Astrocyte (in vitro differentiated cells and primary cell): ENCODE measurements at regions not wholly inside any gene's neighbourhood (a gene's known extent, or its start where the extent isn't known, plus 50 kb on each side); places are given as distances from the start of the nearest gene placed in this dataset.
A peak's percentile ranks its signal among the peaks of the same experiment; 100 is the strongest.

ENCODE experiments used
- DNase-seq: peaks from one replicate; pipeline ENCODE4 v3.0.0-alpha.2; 2010; ENCODE audit warnings: low read depth
- FAIRE-seq: peaks from 2 replicates; lab custom pipeline; 2011; peaks lifted over from hg19 to GRCh38; lab: Jason Lieb, UNC
- H2AFZ ChIP-seq: 2 replicates; pipeline ENCODE4 v1.6.0; 2012; ENCODE audit warnings: low read depth, low read length, inconsistent platforms
- H3K27ac ChIP-seq: 2 replicates; pipeline ENCODE4 v1.5.1; 2011; ENCODE audit warnings: low read depth, low read length, inconsistent platforms
- H3K27me3 ChIP-seq: 2 replicates; pipeline ENCODE4 v1.6.0; 2011; ENCODE audit warnings: low read length, inconsistent platforms; ENCODE audit not compliant: insufficient read depth
- H3K36me3 ChIP-seq: 2 replicates; pipeline ENCODE4 v1.5.1; 2011; ENCODE audit warnings: low read length, inconsistent platforms; ENCODE audit not compliant: insufficient read depth
- H3K4me1 ChIP-seq: 2 replicates; pipeline ENCODE4 v1.5.1; 2011; ENCODE audit warnings: low read length, inconsistent platforms; ENCODE audit not compliant: insufficient read depth
- H3K4me2 ChIP-seq: 2 replicates; pipeline ENCODE4 v1.6.0; 2012; ENCODE audit warnings: low read length, inconsistent platforms
- H3K4me3 ChIP-seq: 2 replicates; pipeline ENCODE4 v1.5.1; 2011; ENCODE audit warnings: low read depth, mild to moderate bottlenecking, low read length, inconsistent platforms; ENCODE audit not compliant: insufficient read depth
- H3K79me2 ChIP-seq: 2 replicates; pipeline ENCODE4 v1.6.0; 2012; ENCODE audit warnings: mild to moderate bottlenecking, low read length, inconsistent platforms; ENCODE audit not compliant: insufficient read depth
- H3K9ac ChIP-seq: 2 replicates; pipeline ENCODE4 v1.6.0; 2012; ENCODE audit warnings: mild to moderate bottlenecking, low read length, inconsistent platforms
- H3K9me3 ChIP-seq: 2 replicates; pipeline ENCODE4 v1.5.1; 2012; ENCODE audit warnings: low read depth, mild to moderate bottlenecking, low read length, inconsistent platforms; ENCODE audit not compliant: insufficient read depth
- H4K20me1 ChIP-seq: 2 replicates; pipeline ENCODE4 v1.6.0; 2012; ENCODE audit warnings: low read length, inconsistent platforms; ENCODE audit not compliant: insufficient read depth
- H3K27ac Mint-ChIP-seq: one replicate; pipeline ENCODE4 v1.8.0; 2021; ENCODE audit warnings: mild to moderate bottlenecking, mixed read lengths; ENCODE audit not compliant: unreplicated experiment
- H3K27me3 Mint-ChIP-seq: one replicate; pipeline ENCODE4 v1.8.0; 2021; ENCODE audit warnings: low read depth, mixed read lengths; ENCODE audit not compliant: unreplicated experiment
- H3K36me3 Mint-ChIP-seq: one replicate; pipeline ENCODE4 v1.8.0; 2021; ENCODE audit warnings: low read depth, mixed read lengths; ENCODE audit not compliant: unreplicated experiment
- H3K4me1 Mint-ChIP-seq: one replicate; pipeline ENCODE4 v1.8.0; 2021; ENCODE audit warnings: low read depth, mixed read lengths; ENCODE audit not compliant: unreplicated experiment
- H3K4me3 Mint-ChIP-seq: one replicate; pipeline ENCODE4 v1.8.0; 2021; ENCODE audit warnings: mild to moderate bottlenecking, moderate library complexity, mixed read lengths; ENCODE audit not compliant: unreplicated experiment
- H3K9me3 Mint-ChIP-seq: one replicate; pipeline ENCODE4 v1.8.0; 2021; ENCODE audit warnings: mild to moderate bottlenecking, mixed read lengths; ENCODE audit not compliant: unreplicated experiment
- CTCF ChIP-seq: IDR thresholded peaks from 2 replicates; pipeline ENCODE4 v1.5.1; 2011; ENCODE audit warnings: low read depth, mild to moderate bottlenecking, inconsistent platforms, low read length, moderate library complexity; ENCODE audit not compliant: insufficient read depth
- EZH2 ChIP-seq: IDR thresholded peaks from 2 replicates; pipeline ENCODE4 v1.6.1; 2012; ENCODE audit warnings: mild to moderate bottlenecking, low read length, inconsistent platforms; ENCODE audit not compliant: insufficient read depth

- TF ChIP-seq CTCF (no peak), EZH2 (no peak)
- peaks cover 15% of the 10 kb centered on the region for H3K4me1 Mint-ChIP-seq
- H3K27ac Mint-ChIP-seq = no peak overlapping the region
- no peaks in the 10 kb centered on the region for H3K4me1 ChIP-seq
- FAIRE-seq (no peak), DNase-seq (no peak)
- H3K27ac ChIP-seq = no peak overlapping the region
- H3K27me3 Mint-ChIP-seq = no peaks in the 10 kb centered on the region
- no peaks in the 10 kb centered on the region for H3K27me3 ChIP-seq
- H3K9me3 Mint-ChIP-seq = peaks cover 3% of the 10 kb centered on the region
- H3K79me2 ChIP-seq = no peaks in the 10 kb centered on the region
- H3K4me3 ChIP-seq = no peak overlapping the region
- H4K20me1 ChIP-seq = no peaks in the 10 kb centered on the region
- H3K4me3 Mint-ChIP-seq = peak overlapping the region; percentile 8
- H3K9me3 ChIP-seq = peaks cover 4% of the 10 kb centered on the region
- no peak overlapping the region for H3K4me2 ChIP-seq
- H3K9ac ChIP-seq = no peak overlapping the region
- H3K36me3 ChIP-seq = no peaks in the 10 kb centered on the region
- peaks cover 3% of the 10 kb centered on the region for H3K36me3 Mint-ChIP-seq
- no peak overlapping the region for H2AFZ ChIP-seq
These were observed 235.1 kb upstream of the RUNX1 start for GRCh38 chr21:35284199-35284598.

GRCh38 chr21:35282944-35283343 lies 233.8 kb upstream of the RUNX1 start:
- no peak for DNase-seq
- Histone ChIP-seq H3K9ac (no peak overlapping the region), H3K9me3 (peaks cover 4% of the 10 kb centered on the region), H3K27me3 (no peaks in the 10 kb centered on the region), H3K79me2 (no peaks in the 10 kb centered on the region), H3K27ac (no peak overlapping the region), H3K4me3 (no peak overlapping the region), H3K4me1 (no peaks in the 10 kb centered on the region), H2AFZ (no peak overlapping the region), H4K20me1 (no peaks in the 10 kb centered on the region), H3K4me2 (no peak overlapping the region), H3K36me3 (no peaks in the 10 kb centered on the region)
- FAIRE-seq = no peak
- no peak overlapping the region for H3K4me3 Mint-ChIP-seq
- peaks cover 3% of the 10 kb centered on the region for H3K36me3 Mint-ChIP-seq
- no peak overlapping the region for H3K27ac Mint-ChIP-seq
- peaks cover 3% of the 10 kb centered on the region for H3K9me3 Mint-ChIP-seq
- no peaks in the 10 kb centered on the region for H3K27me3 Mint-ChIP-seq
- peaks cover 15% of the 10 kb centered on the region for H3K4me1 Mint-ChIP-seq
- TF ChIP-seq EZH2 = no peak

- H3K4me1 Mint-ChIP-seq = peaks cover 20% of the 10 kb centered on the region
- no peak for TF ChIP-seq EZH2
- no peak for TF ChIP-seq CTCF
- no peaks in the 10 kb centered on the region for H3K36me3 ChIP-seq
- H3K27me3 Mint-ChIP-seq = no peaks in the 10 kb centered on the region
- H3K27me3 ChIP-seq = no peaks in the 10 kb centered on the region
- H3K27ac ChIP-seq = no peak overlapping the region
- no peak overlapping the region for H3K4me2 ChIP-seq
- no peak for FAIRE-seq
- H2AFZ ChIP-seq = no peak overlapping the region
- no peak overlapping the region for H3K4me3 Mint-ChIP-seq
- H3K9me3 ChIP-seq = no peaks in the 10 kb centered on the region
- no peaks in the 10 kb centered on the region for H3K4me1 ChIP-seq
- DNase-seq = no peak
- no peaks in the 10 kb centered on the region for H4K20me1 ChIP-seq
- H3K79me2 ChIP-seq = no peaks in the 10 kb centered on the region
- no peak overlapping the region for H3K27ac Mint-ChIP-seq
- H3K4me3 ChIP-seq = no peak overlapping the region
- no peak overlapping the region for H3K9ac ChIP-seq
- peaks cover 3% of the 10 kb centered on the region for H3K9me3 Mint-ChIP-seq
- H3K36me3 Mint-ChIP-seq = no peaks in the 10 kb centered on the region
These were observed 232.9 kb upstream of the RUNX1 start for GRCh38 chr21:35281956-35282355.
